ENCODE measurements at regions not wholly inside any gene's neighbourhood (a gene's known extent, or its start where the extent isn't known, plus 50 kb on each side); places are given as distances from the start of the nearest gene placed in this dataset.

- no peak for DNase-seq (ENCODE audit: low read depth in 2 of 2)
Measured at GRCh38 chr17:72497915-72498314, 377.1 kb downstream of the SOX9 start.

GRCh38 chr17:72498364-72499210 is 377.8 kb downstream of the SOX9 start:
- DNase-seq (ENCODE audit: low read depth in 2 of 2), result no peak

GRCh38 chr17:72501404-72502370 is 380.9 kb downstream of the SOX9 start:
- DNase-seq (ENCODE audit: low read depth in 2 of 2), result no peak

GRCh38 chr17:72502371-72503341 is 381.8 kb downstream of the SOX9 start:
- no peak for DNase-seq (ENCODE audit: low read depth in 2 of 2)

DNA sequence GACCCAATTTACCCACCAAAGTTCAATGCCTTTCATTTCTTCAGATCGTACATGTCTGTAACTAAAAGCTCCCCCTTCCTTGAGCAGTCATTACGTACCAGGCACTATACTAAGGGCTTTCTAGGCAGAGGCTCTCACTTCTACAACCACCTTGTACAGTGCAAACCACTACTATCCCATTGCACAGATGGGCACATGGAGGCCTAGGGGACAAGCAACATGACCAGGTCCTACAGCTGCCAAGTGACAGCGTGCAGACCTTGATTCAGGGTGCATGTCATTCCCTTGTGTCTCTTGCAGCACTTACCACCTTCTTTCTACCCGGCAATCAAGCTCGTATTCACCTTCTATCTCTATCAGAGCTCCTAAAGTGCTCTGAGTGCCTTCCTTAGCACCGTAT is 382.7 kb downstream of the SOX9 start:
- no peak for DNase-seq (ENCODE audit: low read depth in 2 of 2)

GRCh38 chr17:72504783-72505182 is 384.0 kb downstream of the SOX9 start:
- DNase-seq (ENCODE audit: low read depth in 2 of 2), result no peak

DNA sequence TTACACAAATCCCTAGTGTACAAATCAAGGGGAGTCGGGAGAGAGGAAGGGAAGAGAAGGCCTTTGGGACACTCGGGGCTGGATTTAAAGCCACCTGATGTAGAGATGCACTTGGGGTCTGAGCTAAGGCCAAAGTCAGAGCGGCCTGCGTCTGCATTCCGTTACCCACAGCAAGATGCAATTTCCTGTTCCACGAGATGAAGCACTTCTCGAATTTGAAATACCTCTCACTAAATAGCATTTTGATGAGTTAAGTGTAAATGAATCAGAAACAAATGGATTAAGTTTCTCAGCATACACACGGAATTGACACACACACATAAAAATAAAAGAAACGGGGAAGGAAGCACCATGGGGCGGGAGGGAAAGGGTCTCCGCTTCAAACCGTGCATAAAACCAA is 386.0 kb downstream of the SOX9 start:
- no peak for DNase-seq (ENCODE audit: low read depth in 2 of 2)

DNA sequence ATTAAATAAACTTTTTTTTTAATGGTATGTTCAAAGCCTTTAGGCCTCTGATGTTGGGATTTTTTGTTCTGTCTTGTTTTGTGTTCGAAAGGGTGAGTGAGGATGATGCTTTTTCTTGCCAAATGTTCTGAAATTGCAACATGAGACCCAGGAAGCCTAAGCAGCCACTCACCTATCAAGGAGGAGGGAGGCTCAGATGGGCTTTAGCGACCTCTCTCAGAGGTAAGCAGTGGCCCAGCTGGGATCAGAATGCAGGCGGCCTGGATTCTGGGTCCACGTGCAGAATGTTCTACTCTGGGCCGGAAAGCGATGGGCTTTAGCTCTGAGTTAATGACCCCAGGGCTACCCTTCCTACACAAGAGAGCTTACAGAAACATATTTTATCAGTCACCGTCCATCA is 386.6 kb downstream of the SOX9 start:
- DNase-seq (ENCODE audit: low read depth in 2 of 2), result no peak

DNA sequence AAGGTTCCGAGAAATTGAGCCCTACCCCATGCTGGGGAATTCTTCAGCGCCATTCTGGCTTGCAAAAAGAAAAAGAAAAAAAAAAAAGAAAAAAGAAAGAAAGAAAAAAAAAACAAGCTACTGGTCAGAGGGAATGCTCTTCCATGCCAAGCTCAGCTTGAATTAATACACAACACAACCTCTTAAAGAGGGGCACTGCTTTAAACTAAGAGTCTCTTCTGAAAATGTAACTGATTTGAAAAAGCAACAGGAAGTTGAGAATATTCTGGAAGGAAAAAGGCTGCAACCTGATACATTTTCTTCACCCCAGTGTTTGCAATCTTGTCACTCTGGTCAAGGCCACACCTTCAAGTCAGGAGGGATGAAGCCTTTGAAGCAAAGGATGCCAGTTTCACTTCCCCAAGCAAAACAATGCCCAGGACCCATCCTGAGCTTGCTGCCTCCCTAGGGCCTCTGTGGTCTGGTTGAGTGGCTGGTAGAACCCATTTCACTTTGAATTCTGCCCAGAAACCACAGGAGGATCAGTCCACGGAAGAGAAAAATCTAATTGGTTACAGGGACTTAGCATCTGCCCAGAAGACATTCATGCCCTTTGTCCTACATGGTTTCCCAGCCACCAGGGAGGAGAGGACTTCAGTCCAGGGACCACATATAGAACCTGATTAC is 389.7 kb downstream of the SOX9 start:
- no peak for DNase-seq (ENCODE audit: low read depth in 2 of 2)

GRCh38 chr17:72511242-72511641 is 390.4 kb downstream of the SOX9 start:
- no peak for DNase-seq (ENCODE audit: low read depth in 2 of 2)

GRCh38 chr17:72511874-72512273 is 391.1 kb downstream of the SOX9 start:
- no peak for DNase-seq (ENCODE audit: low read depth in 2 of 2)

- no peak for DNase-seq (ENCODE audit: low read depth in 2 of 2)
Measured at GRCh38 chr17:72512649-72513556, 392.1 kb downstream of the SOX9 start.

GRCh38 chr17:72514321-72514861 is 393.6 kb downstream of the SOX9 start:
- DNase-seq (ENCODE audit: low read depth in 2 of 2), result no peak

DNA sequence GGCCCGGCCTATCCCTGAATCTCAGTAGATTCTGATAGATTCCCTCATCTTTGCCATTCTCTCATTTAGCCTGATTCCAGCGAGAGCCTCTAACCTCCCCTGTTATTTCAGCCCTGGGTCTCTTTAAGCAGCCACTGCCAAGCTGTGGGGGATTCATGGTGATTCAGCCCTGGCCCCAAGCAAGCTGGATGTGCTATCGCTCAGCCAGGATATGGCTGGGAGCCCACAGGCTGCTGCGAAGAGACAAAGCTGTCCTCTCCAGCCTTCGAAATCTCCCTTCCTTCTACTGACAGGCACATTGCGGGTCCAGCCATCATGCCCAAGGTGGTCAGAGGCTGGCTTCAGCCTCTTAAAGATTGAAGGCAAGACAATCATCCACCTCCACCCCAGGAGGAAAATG is 394.1 kb downstream of the SOX9 start:
- DNase-seq (ENCODE audit: low read depth in 2 of 2), result no peak

DNA sequence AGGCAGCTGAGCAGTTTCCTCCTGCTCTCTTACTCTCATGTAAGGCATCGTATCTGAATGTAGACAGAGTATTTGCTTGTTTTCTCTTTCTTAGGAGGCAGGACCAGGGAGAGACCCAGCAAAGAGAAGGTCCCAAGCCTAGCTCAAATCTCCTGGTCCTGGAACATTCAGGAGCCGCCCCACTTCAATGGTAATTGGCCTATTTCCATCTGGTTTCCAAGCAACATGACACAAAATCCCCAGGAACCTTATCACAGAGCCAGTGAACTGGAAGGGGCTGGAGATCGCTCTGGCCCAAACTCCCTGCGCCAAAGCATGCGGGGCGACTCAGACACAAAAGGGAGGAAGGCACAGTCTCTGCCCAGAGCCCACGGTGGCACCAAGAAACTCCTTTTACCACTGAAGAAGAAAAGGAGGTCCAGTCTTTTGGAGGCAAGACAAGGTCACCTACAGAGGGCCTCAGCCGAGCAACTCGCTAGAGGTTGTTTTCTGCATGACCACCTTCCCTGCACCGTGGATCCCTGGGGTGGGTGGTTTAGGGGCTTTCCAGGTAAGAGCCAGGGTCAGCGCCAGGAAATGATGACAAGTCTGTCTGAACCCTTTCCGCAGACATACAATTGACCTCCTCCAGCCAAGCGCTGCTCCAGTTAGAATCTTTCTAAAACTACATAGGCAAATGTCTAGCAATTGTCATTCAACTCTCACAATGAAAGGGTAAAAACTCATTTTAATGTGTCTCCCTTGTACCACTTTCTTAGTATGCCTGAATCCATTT is 394.7 kb downstream of the SOX9 start:
- DNase-seq (ENCODE audit: low read depth in 2 of 2), result no peak

DNA sequence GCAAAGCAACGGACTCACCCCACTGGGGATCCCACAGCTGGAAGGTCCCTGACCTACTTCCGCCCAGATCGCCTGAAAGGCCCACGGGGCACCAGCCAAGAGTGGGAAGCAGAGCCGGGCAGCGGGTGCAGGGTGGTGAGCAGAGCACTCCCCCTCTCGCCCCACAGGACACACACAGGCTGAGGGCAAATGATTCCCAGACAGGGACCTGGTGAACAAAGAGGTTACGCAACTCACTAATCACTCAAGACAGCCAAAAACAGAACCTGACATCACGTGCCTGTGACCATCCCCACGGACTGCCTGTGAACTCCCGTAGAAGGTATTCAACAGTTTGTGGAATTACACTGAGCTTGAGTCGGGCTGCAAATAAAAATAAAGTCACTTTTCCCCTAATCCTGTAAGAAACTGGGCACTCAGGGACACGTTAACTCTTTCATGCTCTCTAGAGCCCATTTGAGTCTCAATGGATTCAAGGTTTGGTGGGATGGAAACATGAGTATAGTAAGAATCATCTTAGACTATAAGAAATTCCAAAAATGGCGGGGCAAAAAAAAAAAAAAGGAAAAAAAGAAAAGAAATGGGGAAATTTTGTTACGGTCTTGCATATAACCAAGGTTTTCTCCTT is 396.1 kb downstream of the SOX9 start:
- DNase-seq (ENCODE audit: low read depth in 2 of 2), result no peak

DNA sequence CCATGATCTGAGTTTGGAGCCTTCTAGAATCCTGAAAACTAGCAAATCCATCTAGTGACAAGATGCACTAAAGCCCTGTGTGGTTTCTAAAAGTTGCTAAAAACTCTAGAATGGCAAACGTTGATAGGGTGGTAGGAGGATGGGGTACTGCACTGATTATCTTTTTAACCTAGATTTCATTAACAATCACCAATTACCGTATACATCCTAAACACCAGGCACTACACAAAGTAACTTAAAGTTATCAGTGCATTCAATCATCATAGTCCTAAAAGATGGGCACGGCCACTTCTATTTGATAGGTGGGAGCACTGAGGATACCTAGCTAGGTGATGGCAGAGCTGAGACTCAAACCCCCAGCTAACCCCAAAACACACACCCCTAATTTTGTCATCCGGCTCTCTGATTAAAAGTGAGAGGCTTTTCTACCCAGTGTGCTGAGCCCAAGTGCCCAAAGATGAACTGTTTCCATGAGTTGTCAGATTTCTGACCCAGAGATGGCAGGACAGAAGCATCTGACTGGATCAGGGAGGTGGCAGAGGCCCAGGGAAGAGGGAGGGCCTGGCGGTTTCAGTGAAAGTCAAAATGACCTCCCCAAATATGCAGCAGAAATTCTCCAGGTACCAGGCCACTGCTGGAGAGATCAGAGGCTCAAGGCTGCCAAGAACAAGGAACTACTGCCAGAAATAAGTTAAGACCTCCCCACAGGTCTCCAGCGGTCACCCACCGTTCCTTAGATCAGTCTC is 396.8 kb downstream of the SOX9 start:
- DNase-seq (ENCODE audit: low read depth in 2 of 2), result no peak

Data from stimulated activated CD8-positive, alpha-beta memory T cell treated with anti-CD3 and anti-CD28 coated beads, Interleukin-15, amount 100 ng/mL, for 4 hours (primary cell).